Adrenal gland (tissue), 5 donors: ENCODE measurements at regions not wholly inside any gene's neighbourhood (a gene's known extent, or its start where the extent isn't known, plus 50 kb on each side); places are given as distances from the start of the nearest gene placed in this dataset.

ENCODE experiments used
- CTCF ChIP-seq, 6 experiments: fragments of 450-650 bp in 4 of 6; fragments of 200-600 bp in 2 of 6; sonication (generic) in 1 of 6; IDR thresholded peaks; 1 replicate in 5 of 6; 2 replicates in 1 of 6; pipeline versions ENCODE4 v1.5.1 to v1.8.0; 2016 to 2021; ENCODE audit warnings: antibody characterized with exemption in 6 of 6, mild to moderate bottlenecking in 2 of 6, moderate library complexity in 1 of 6
- POLR2A ChIP-seq, 2 donors: fragments of 450-650 bp; IDR thresholded peaks; one replicate each; pipeline ENCODE4 v1.6.1; 2017; ENCODE audit warnings: antibody characterized with exemption in 2 of 2, mild to moderate bottlenecking in 2 of 2, moderate library complexity in 1 of 2
- donor health status: DM: no; HTN: no; CAD: no.

GRCh38 chr2:128543646-128544045 is 225.0 kb upstream of the HS6ST1 start:
- no peak for TF ChIP-seq CTCF (IDR thresholded peaks at IDR 0.05)
- TF ChIP-seq POLR2A (IDR thresholded peaks at IDR 0.05): no peak
